IPS-15b (cell line): ENCODE measurements at regions not wholly inside any gene's neighbourhood (a gene's known extent, or its start where the extent isn't known, plus 50 kb on each side); places are given as distances from the start of the nearest gene placed in this dataset.

Experiments
- H3K27me3 ChIP-seq: one replicate; pipeline ENCODE4 v1.6.1; 2013; ENCODE audit warnings: low read length; ENCODE audit not compliant: control insufficient read depth, insufficient read depth
- H3K36me3 ChIP-seq: one replicate; pipeline ENCODE4 v1.6.1; 2013; ENCODE audit warnings: low read length; ENCODE audit not compliant: control insufficient read depth, insufficient read depth
- H3K4me1 ChIP-seq: one replicate; pipeline ENCODE4 v1.6.1; 2013; ENCODE audit warnings: mild to moderate bottlenecking, low read length; ENCODE audit not compliant: control insufficient read depth, insufficient read depth
- H3K4me3 ChIP-seq: one replicate; pipeline ENCODE4 v1.5.1; 2013; ENCODE audit warnings: low read depth, low read length
- H3K9ac ChIP-seq: one replicate; pipeline ENCODE4 v1.6.1; 2013; ENCODE audit warnings: low read depth, mild to moderate bottlenecking, low read length
- H3K9me3 ChIP-seq: one replicate; pipeline ENCODE4 v1.6.1; 2013; ENCODE audit warnings: mild to moderate bottlenecking, low read length; ENCODE audit not compliant: control insufficient read depth, insufficient read depth

GRCh38 chr11:31869986-31870385 is 58.9 kb upstream of the PAX6 start:
- Histone ChIP-seq H3K4me3 (no peak overlapping the region), H3K9me3 (no peaks in the 10 kb centered on the region), H3K4me1 (peaks cover 9% of the 10 kb centered on the region), H3K9ac (no peak overlapping the region), H3K36me3 (no peaks in the 10 kb centered on the region), H3K27me3 (peaks cover 22% of the 10 kb centered on the region)

- Histone ChIP-seq H3K9ac (no peak overlapping the region), H3K27me3 (peaks cover 7% of the 10 kb centered on the region), H3K36me3 (no peaks in the 10 kb centered on the region), H3K9me3 (peaks cover 2% of the 10 kb centered on the region), H3K4me3 (no peak overlapping the region), H3K4me1 (peaks cover 15% of the 10 kb centered on the region)
Measured at GRCh38 chr11:31865606-31866300, 54.6 kb upstream of the PAX6 start.

GRCh38 chr11:31863170-31863832 is 52.2 kb upstream of the PAX6 start:
- peaks cover 2% of the 10 kb centered on the region for H3K9me3 ChIP-seq
- H3K4me1 ChIP-seq, result peaks cover 13% of the 10 kb centered on the region
- H3K9ac ChIP-seq, result no peak overlapping the region
- H3K36me3 ChIP-seq, result no peaks in the 10 kb centered on the region
- peaks cover 7% of the 10 kb centered on the region for H3K27me3 ChIP-seq
- no peak overlapping the region for H3K4me3 ChIP-seq

GRCh38 chr11:31861011-31861410 is 49.9 kb upstream of the PAX6 start:
- Histone ChIP-seq H3K4me1 (peaks cover 13% of the 10 kb centered on the region), H3K27me3 (peaks cover 7% of the 10 kb centered on the region), H3K4me3 (no peak overlapping the region), H3K9ac (no peak overlapping the region), H3K36me3 (no peaks in the 10 kb centered on the region), H3K9me3 (peaks cover 2% of the 10 kb centered on the region)
